ENCODE measurements at regions not wholly inside any gene's neighbourhood (a gene's known extent, or its start where the extent isn't known, plus 50 kb on each side); places are given as distances from the start of the nearest gene placed in this dataset.

DNA sequence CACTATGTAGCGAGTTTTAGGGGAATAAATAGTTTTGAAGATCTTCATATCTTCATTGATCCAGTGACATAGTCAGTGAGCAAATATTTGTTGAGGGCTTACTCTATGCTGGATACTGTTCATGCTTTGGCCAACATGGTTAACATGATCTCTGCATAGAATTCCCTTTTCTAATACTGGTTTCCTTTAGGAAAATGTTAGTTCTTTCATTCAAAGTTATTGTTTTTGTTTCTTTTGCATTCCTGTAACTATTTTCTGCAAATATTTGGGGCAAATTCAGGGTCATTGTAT lies 226.5 kb downstream of the C12orf50 start:
- Histone ChIP-seq H3K4me3 (ENCODE audit: low read depth in 1 of 2, low read length in 1 of 2) (no peak overlapping the region), H3K27me3 (no peaks in the 10 kb centered on the region), H3K9me3 (no peaks in the 10 kb centered on the region), H3K4me1 (ENCODE audit: control insufficient read depth in 1 of 2, insufficient read depth in 1 of 2, low read depth in 1 of 2, low read length in 1 of 2) (no peaks in the 10 kb centered on the region), H3K36me3 (no peaks in the 10 kb centered on the region), H3K27ac (no peak overlapping the region)
- no peak for TF ChIP-seq CTCF (IDR thresholded peaks at IDR 0.05)

- no peaks in the 10 kb centered on the region for H3K4me1 ChIP-seq (ENCODE audit: control insufficient read depth in 1 of 2, insufficient read depth in 1 of 2, low read depth in 1 of 2, low read length in 1 of 2)
- no peak overlapping the region for H3K27ac ChIP-seq
- H3K27me3 ChIP-seq, result no peaks in the 10 kb centered on the region
- H3K36me3 ChIP-seq, result no peaks in the 10 kb centered on the region
- H3K9me3 ChIP-seq, result no peaks in the 10 kb centered on the region
- no peak overlapping the region for H3K4me3 ChIP-seq (ENCODE audit: low read depth in 1 of 2, low read length in 1 of 2)
- no peak for TF ChIP-seq CTCF (IDR thresholded peaks at IDR 0.05)
Observed at GRCh38 chr12:87801860-87802720, 227.1 kb downstream of the C12orf50 start.

DNA sequence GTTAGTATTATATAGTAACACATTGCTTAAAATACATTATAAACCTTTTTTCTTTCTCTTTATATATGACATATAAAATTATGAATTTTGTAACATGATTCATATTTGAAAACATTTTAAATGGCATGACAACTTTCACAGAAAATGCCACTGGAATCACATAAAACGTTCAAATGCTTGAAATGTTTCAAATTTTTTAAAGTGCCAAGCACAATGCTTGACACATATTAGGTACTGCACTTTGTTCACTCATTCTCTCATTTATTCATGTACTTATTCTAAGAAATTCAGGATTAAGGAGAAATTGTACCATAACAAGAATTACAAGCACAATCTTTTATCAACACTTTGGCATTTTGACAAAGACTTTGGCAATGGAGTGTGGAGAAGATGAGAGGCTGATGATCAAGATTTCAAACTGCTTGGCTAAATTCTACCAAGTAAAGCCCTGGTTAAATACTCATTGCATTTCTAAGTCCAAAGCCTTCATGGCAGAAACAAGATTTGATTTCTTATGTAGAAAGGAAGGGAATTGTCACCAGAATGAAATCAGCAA lies 232.2 kb downstream of the C12orf50 start:
- Histone ChIP-seq H3K4me3 (ENCODE audit: low read depth in 1 of 2, low read length in 1 of 2) (no peak overlapping the region), H3K27me3 (no peaks in the 10 kb centered on the region), H3K4me1 (ENCODE audit: control insufficient read depth in 1 of 2, insufficient read depth in 1 of 2, low read depth in 1 of 2, low read length in 1 of 2) (no peaks in the 10 kb centered on the region), H3K9me3 (no peaks in the 10 kb centered on the region), H3K27ac (no peak overlapping the region), H3K36me3 (no peaks in the 10 kb centered on the region)
- TF ChIP-seq CTCF (IDR thresholded peaks at IDR 0.05), result no peak

GRCh38 chr12:87795555-87795954 lies 233.6 kb downstream of the C12orf50 start:
- H3K4me3 ChIP-seq (ENCODE audit: low read depth in 1 of 2, low read length in 1 of 2), result no peak overlapping the region
- H3K27me3 ChIP-seq, result no peaks in the 10 kb centered on the region
- H3K36me3 ChIP-seq, result no peaks in the 10 kb centered on the region
- no peak for TF ChIP-seq CTCF (IDR thresholded peaks at IDR 0.05)
- H3K9me3 ChIP-seq, result no peaks in the 10 kb centered on the region
- H3K4me1 ChIP-seq (ENCODE audit: control insufficient read depth in 1 of 2, insufficient read depth in 1 of 2, low read depth in 1 of 2, low read length in 1 of 2), result no peaks in the 10 kb centered on the region
- no peak overlapping the region for H3K27ac ChIP-seq

DNA sequence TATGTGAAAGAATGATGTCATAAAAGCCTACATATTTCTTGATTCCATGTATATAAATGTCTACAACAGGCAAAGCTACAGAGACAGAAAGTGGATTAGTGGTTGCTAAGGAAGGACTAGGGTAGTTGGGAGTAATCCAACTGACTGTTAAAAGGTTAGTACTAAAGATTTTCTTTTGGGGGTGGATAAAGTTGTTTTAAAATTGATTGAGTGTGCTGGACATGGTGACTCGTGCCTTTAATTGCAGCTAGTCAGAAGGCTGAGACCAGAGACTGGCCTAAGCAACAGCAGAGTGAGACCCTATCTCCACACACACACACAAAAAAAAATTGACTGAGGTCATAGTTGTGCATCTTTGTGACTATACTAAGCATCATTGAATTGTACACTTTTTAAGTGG lies 234.3 kb downstream of the C12orf50 start:
- Histone ChIP-seq H3K27ac (no peak overlapping the region), H3K36me3 (no peaks in the 10 kb centered on the region), H3K27me3 (no peaks in the 10 kb centered on the region), H3K4me3 (ENCODE audit: low read depth in 1 of 2, low read length in 1 of 2) (no peak overlapping the region), H3K9me3 (no peaks in the 10 kb centered on the region), H3K4me1 (ENCODE audit: control insufficient read depth in 1 of 2, insufficient read depth in 1 of 2, low read depth in 1 of 2, low read length in 1 of 2) (no peaks in the 10 kb centered on the region)
- TF ChIP-seq CTCF (IDR thresholded peaks at IDR 0.05), result no peak
